ENCODE measurements at regions not wholly inside any gene's neighbourhood (a gene's known extent, or its start where the extent isn't known, plus 50 kb on each side); places are given as distances from the start of the nearest gene placed in this dataset.

GRCh38 chr5:62198421-62198820 lies 107.6 kb upstream of the KIF2A start:
- Histone ChIP-seq H3K27ac (no peak overlapping the region), H3K4me3 (no peak overlapping the region), H3K9me3 (no peaks in the 10 kb centered on the region), H3K36me3 (no peaks in the 10 kb centered on the region), H3K4me1 (no peaks in the 10 kb centered on the region), H3K27me3 (no peaks in the 10 kb centered on the region)
- TF ChIP-seq POLR2A (IDR thresholded peaks at IDR 0.05) (no peak), CTCF (IDR thresholded peaks at IDR 0.05 in 4 of 5, conservative IDR thresholded peaks at IDR 0.05 in 1 of 5) (no peak)
- DNase-seq, result no peak
- in situ Hi-C loops (cut with MboI; ENCODE audit: low sequenced_read_pairs in 4 of 4) (no loop called here), intact Hi-C loops (cut with DNase I; ENCODE audit: low total_unique reads) (no loop called here)
- no peak for ATAC-seq

DNA sequence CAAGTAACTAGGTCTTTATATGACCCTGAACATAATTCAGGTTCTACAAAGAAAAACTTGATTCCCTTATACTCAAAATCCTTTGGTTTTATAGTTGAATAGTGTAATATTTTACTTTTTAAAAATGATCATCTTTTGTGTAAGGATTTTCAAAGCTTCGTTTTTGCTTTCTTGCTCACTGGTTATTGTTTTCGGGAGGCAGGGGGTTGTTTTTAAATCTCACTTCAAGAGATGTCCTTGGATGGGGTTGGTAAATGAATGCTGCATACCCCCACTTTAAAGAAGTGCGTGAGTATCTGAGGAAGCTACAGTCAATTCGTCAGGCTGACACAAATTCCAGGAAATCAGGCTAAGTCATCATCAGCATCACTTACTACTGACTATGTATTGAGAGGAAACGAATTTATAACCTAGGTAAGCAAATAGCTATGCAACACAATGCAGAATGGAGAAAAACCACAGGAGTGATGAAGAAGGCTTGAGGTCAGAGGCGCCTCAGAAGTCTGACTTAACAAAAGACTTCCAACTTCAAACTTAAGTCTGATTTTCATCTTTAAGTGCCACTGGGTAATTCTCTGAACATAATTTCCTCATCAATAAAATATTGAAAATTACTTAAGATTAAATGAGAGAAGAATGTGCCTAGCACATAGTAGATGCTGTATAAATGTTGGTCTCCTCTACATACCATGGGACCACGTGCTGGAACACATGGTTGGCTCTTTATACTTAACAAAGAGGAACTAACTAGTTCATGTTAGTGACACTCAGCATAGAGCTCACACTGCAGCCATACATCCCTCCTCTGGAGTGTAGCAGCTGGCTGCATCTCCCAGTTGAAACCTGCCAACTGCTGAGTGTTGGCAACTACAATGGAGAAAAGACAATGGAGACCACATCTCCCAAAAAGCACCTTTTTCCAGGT lies 106.0 kb upstream of the KIF2A start:
- Histone ChIP-seq H3K4me1 (no peaks in the 10 kb centered on the region), H3K36me3 (no peaks in the 10 kb centered on the region), H3K9me3 (no peaks in the 10 kb centered on the region), H3K27me3 (no peaks in the 10 kb centered on the region), H3K4me3 (no peak overlapping the region), H3K27ac (no peak overlapping the region)
- DNase-seq (no peak), ATAC-seq (no peak)
- in situ Hi-C loops (cut with MboI; ENCODE audit: low sequenced_read_pairs in 4 of 4) (no loop called here), intact Hi-C loops (cut with DNase I; ENCODE audit: low total_unique reads) (no loop called here)
- no peak for TF ChIP-seq POLR2A (IDR thresholded peaks at IDR 0.05)
- no peak for TF ChIP-seq CTCF (IDR thresholded peaks at IDR 0.05 in 4 of 5, conservative IDR thresholded peaks at IDR 0.05 in 1 of 5)

GRCh38 chr5:62206150-62206829 lies 99.7 kb upstream of the KIF2A start:
- Histone ChIP-seq H3K36me3 (no peaks in the 10 kb centered on the region), H3K9me3 (no peaks in the 10 kb centered on the region), H3K4me3 (no peak overlapping the region), H3K4me1 (no peaks in the 10 kb centered on the region), H3K27me3 (no peaks in the 10 kb centered on the region), H3K27ac (no peak overlapping the region)
- intact Hi-C loops (cut with DNase I; ENCODE audit: low total_unique reads), result no loop called here
- TF ChIP-seq CTCF (IDR thresholded peaks at IDR 0.05 in 4 of 5, conservative IDR thresholded peaks at IDR 0.05 in 1 of 5), result no peak
- TF ChIP-seq POLR2A (IDR thresholded peaks at IDR 0.05), result no peak
- in situ Hi-C loops (cut with MboI; ENCODE audit: low sequenced_read_pairs in 4 of 4), result no loop called here
- DNase-seq (no peak), ATAC-seq (no peak)

GRCh38 chr5:62208218-62208852 lies 97.7 kb upstream of the KIF2A start:
- in situ Hi-C loops (cut with MboI; ENCODE audit: low sequenced_read_pairs in 4 of 4), result no loop called here
- Histone ChIP-seq H3K4me3 (no peak overlapping the region), H3K9me3 (no peaks in the 10 kb centered on the region), H3K27me3 (no peaks in the 10 kb centered on the region), H3K27ac (no peak overlapping the region), H3K4me1 (no peaks in the 10 kb centered on the region), H3K36me3 (no peaks in the 10 kb centered on the region)
- TF ChIP-seq CTCF (IDR thresholded peaks at IDR 0.05 in 4 of 5, conservative IDR thresholded peaks at IDR 0.05 in 1 of 5), result no peak
- TF ChIP-seq POLR2A (IDR thresholded peaks at IDR 0.05), result no peak
- intact Hi-C loops (cut with DNase I; ENCODE audit: low total_unique reads), result no loop called here
- DNase-seq (no peak), ATAC-seq (no peak)

All from gastrocnemius medialis (tissue), 4 donors.